ENCODE measurements at regions not wholly inside any gene's neighbourhood (a gene's known extent, or its start where the extent isn't known, plus 50 kb on each side); places are given as distances from the start of the nearest gene placed in this dataset.
A peak's percentile ranks its signal among the peaks of the same experiment; 100 is the strongest.

DNA sequence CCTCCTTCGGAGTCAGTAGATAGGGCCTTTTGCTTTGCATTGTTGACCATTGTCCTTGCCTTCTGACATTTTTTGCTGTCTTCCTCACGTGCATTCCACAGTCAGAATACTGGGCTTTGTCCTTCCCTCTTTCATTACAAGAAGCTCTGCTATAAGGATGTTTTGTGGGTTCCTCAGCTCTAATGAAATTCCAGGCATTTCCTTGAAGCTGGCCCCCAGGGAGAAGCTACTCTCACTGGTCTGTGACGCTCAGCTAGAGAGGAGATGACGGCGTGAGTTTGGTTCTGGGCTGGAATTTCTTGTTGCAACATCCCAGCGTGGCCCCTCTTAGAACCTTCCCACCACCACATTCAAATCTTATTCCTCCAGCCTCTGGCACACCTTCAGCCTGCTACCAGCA, 210.2 kb downstream of the TJP1 start:
- no peak overlapping the region for H3K4me3 ChIP-seq (replicated peaks; ENCODE audit: low read depth, low read length)
- TF ChIP-seq, protein P1, sequence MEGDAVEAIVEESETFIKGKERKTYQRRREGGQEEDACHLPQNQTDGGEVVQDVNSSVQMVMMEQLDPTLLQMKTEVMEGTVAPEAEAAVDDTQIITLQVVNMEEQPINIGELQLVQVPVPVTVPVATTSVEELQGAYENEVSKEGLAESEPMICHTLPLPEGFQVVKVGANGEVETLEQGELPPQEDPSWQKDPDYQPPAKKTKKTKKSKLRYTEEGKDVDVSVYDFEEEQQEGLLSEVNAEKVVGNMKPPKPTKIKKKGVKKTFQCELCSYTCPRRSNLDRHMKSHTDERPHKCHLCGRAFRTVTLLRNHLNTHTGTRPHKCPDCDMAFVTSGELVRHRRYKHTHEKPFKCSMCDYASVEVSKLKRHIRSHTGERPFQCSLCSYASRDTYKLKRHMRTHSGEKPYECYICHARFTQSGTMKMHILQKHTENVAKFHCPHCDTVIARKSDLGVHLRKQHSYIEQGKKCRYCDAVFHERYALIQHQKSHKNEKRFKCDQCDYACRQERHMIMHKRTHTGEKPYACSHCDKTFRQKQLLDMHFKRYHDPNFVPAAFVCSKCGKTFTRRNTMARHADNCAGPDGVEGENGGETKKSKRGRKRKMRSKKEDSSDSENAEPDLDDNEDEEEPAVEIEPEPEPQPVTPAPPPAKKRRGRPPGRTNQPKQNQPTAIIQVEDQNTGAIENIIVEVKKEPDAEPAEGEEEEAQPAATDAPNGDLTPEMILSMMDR (IDR thresholded peaks at IDR 0.05; ENCODE audit: low read length, missing control alignments) = no peak
- DNase-seq (ENCODE audit: low read depth) = peak; percentile 98

GRCh38 chr15:29611057-29611456, 211.2 kb downstream of the TJP1 start:
- DNase-seq (ENCODE audit: low read depth) = no peak
- H3K4me3 ChIP-seq (replicated peaks; ENCODE audit: low read depth, low read length) = no peak overlapping the region
- TF ChIP-seq, protein P1 (IDR thresholded peaks at IDR 0.05; ENCODE audit: low read length, missing control alignments) = no peak

DNA sequence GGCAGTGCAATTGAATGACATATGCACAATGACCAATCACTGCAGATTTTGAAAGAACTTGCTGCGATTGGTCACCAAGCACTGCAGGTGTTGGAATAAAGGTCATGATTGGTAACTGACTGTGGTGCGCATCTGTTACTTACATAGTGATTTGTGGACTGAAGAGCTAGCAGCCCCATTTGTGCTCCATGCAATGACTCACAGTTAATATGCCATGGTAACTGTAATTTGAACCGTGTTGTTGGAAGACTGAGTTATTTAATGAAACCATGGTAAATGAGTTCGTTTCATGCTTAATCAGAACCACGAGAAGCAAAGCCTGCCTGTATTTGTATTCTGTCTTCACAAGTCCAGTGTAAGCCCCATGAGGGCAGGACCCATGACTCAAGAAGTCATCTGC, 220.5 kb downstream of the TJP1 start:
- H3K4me3 ChIP-seq (replicated peaks; ENCODE audit: low read depth, low read length) = no peak overlapping the region
- DNase-seq (ENCODE audit: low read depth) = no peak
- TF ChIP-seq, protein P1 (IDR thresholded peaks at IDR 0.05; ENCODE audit: low read length, missing control alignments) = no peak

GRCh38 chr15:29600262-29600661, 222.0 kb downstream of the TJP1 start:
- TF ChIP-seq, protein P1 (IDR thresholded peaks at IDR 0.05; ENCODE audit: low read length, missing control alignments) = no peak

GRCh38 chr15:29596266-29596665, 226.0 kb downstream of the TJP1 start:
- no peak overlapping the region for H3K4me3 ChIP-seq (replicated peaks; ENCODE audit: low read depth, low read length)
- TF ChIP-seq, protein P1 (IDR thresholded peaks at IDR 0.05; ENCODE audit: low read length, missing control alignments) = peak; percentile 42
- DNase-seq (ENCODE audit: low read depth) = peak; percentile 66

More at GRCh38 chr15:29600262-29600661, 222.0 kb downstream of the TJP1 start:
- no peak overlapping the region for H3K4me3 ChIP-seq (replicated peaks; ENCODE audit: low read depth, low read length)
- no peak for DNase-seq (ENCODE audit: low read depth)

DNA sequence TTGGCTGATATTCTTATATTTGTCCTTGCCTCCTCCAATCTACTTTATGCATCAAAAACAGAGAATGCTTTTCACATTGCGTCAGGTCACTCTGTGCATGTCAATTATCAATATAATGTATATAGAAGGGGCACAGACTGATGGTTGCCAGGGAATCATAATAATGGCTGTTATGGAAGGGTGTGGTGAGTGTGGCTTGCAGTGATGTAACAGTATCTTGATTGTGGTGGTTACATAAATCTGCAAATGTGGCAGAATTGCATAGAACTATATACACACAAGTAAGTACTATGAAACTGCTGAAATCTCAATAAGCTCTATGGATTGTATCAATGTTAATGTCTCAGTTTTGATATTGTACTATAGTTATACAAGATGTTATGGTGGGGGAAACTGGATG, 228.6 kb downstream of the TJP1 start:
- H3K4me3 ChIP-seq (replicated peaks; ENCODE audit: low read depth, low read length) = no peak overlapping the region
- DNase-seq (ENCODE audit: low read depth) = no peak
- TF ChIP-seq, protein P1 (IDR thresholded peaks at IDR 0.05; ENCODE audit: low read length, missing control alignments) = no peak

GRCh38 chr15:29593111-29593510, 229.2 kb downstream of the TJP1 start:
- DNase-seq (ENCODE audit: low read depth) = no peak
- TF ChIP-seq, protein P1 (IDR thresholded peaks at IDR 0.05; ENCODE audit: low read length, missing control alignments) = no peak
- no peak overlapping the region for H3K4me3 ChIP-seq (replicated peaks; ENCODE audit: low read depth, low read length)

Data from fibroblast of pulmonary artery (primary cell).